ENCODE measurements at regions not wholly inside any gene's neighbourhood (a gene's known extent, or its start where the extent isn't known, plus 50 kb on each side); places are given as distances from the start of the nearest gene placed in this dataset.
A peak's percentile ranks its signal among the peaks of the same experiment; 100 is the strongest.

DNA sequence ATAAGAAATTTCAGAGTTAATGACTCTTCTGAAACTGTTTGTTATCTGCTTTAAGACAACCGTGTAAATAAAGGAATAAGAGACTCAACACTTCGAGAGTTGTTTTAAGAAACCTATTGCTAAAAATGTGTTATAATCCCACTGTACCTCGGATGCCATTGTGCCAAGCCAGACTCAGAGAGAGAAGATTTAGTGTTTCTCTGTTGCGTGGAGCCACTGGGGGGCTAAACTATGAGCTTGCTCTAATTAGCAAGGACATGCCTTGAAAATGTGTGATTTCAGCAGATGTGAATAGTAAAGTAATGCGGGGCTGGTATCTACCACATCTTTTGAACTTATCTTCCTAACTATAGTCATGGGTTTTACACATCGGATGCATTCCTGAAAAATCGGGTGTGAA, 56.2 kb upstream of the TARBP1 start:
- TF ChIP-seq POLR2A (IDR thresholded peaks at IDR 0.05): no peak
- no peak for TF ChIP-seq CTCF (IDR thresholded peaks at IDR 0.05 in 4 of 5, conservative IDR thresholded peaks at IDR 0.05 in 1 of 5)
- Histone ChIP-seq H3K4me3 (no peak overlapping the region), H3K4me1 (peaks cover 98% of the 10 kb centered on the region in 2 donors), H3K27ac (peak overlapping the region; percentile 93 to 100 (median 98)), H3K36me3 (no peaks in the 10 kb centered on the region), H3K27me3 (no peaks in the 10 kb centered on the region), H3K9me3 (no peaks in the 10 kb centered on the region)
- intact Hi-C loops (cut with DNase I; ENCODE audit: low total_unique reads) (loop anchor here (5.0 kb wide), 1 partner anchor 437 kb away; no protein-coding TSS in a partner anchor), in situ Hi-C loops (cut with MboI; ENCODE audit: low sequenced_read_pairs in 4 of 4) (loop anchor here in 2 of 4 donors (10.0 kb wide), 2 partner anchors 60 to 540 kb away; no protein-coding TSS in a partner anchor)
- ATAC-seq (no peak), DNase-seq (no peak)

DNA sequence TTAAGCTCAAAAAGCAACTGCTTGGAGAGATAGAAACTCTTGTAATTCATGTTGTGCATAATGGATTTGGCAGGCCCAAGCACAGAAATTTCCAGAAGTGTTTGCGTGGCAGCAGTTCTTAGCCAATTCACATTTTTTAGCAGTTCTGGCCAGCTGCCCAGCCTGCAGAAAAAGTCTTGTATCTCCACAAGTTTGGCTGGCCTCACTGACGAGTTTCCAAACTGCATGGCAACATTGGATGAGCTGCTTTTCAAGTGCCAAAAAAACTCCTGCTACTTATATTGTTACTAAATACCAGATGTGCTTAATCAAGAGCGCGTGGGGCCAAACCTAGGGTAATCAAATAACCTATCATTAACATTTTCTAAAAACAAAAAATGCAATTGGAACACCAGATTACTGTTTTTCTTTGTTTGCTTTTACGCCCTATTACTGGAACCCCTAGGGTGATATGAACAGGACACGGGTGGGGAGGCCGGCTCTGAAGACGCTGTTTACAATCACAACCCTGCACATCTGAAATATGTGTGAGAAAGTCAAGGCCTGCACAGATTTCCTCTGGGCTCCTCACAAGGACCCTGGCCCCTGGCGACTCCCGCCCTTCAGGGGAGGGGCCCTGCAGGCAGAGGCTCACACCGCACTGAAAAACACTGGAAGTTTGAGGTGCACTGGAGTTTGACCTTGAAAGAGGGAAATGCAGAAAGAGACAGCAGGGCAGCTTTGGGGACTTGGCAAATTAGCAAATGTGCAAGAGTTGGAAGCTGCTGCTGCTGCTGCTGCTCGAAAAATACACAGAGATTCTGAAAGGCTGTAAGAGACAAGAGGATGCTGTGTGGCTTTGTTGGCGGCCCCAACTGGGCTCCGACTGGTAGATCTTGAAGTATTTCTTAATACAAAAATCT, 55.2 kb upstream of the TARBP1 start:
- DNase-seq (peak; percentile 79 to 89), ATAC-seq (no peak)
- Histone ChIP-seq H3K36me3 (no peaks in the 10 kb centered on the region), H3K4me1 (peaks cover 98% of the 10 kb centered on the region in 2 donors), H3K27ac (peak overlapping the region; percentile 93 to 100 (median 98)), H3K4me3 (no peak overlapping the region), H3K9me3 (no peaks in the 10 kb centered on the region), H3K27me3 (no peaks in the 10 kb centered on the region)
- in situ Hi-C loops (cut with MboI; ENCODE audit: low sequenced_read_pairs in 4 of 4) (loop anchor here in 2 of 4 donors (10.0 kb wide), 2 partner anchors 61 to 541 kb away; no protein-coding TSS in a partner anchor), intact Hi-C loops (cut with DNase I; ENCODE audit: low total_unique reads) (loop anchor here (1.0 to 2.0 kb wide), 3 partner anchors 35 to 463 kb away; no protein-coding TSS in a partner anchor)
- TF ChIP-seq POLR2A (IDR thresholded peaks at IDR 0.05) (no peak), CTCF (IDR thresholded peaks at IDR 0.05 in 4 of 5, conservative IDR thresholded peaks at IDR 0.05 in 1 of 5) (no peak)

GRCh38 chr1:234533034-234533891, 54.3 kb upstream of the TARBP1 start:
- intact Hi-C loops (cut with DNase I; ENCODE audit: low total_unique reads): loop anchor here (2.0 kb wide), 2 partner anchors 192 to 464 kb away; no protein-coding TSS in a partner anchor
- Histone ChIP-seq H3K4me3 (peak overlapping the region in 1 of 4 donors; percentile 42), H3K9me3 (no peaks in the 10 kb centered on the region), H3K4me1 (peaks cover 98% of the 10 kb centered on the region in 2 donors), H3K27ac (peak overlapping the region; percentile 93 to 100 (median 98)), H3K36me3 (no peaks in the 10 kb centered on the region), H3K27me3 (no peaks in the 10 kb centered on the region)
- TF ChIP-seq CTCF (IDR thresholded peaks at IDR 0.05 in 4 of 5, conservative IDR thresholded peaks at IDR 0.05 in 1 of 5) (no peak), POLR2A (IDR thresholded peaks at IDR 0.05) (peak in 1 of 2 donors; percentile 11)
- in situ Hi-C loops (cut with MboI; ENCODE audit: low sequenced_read_pairs in 4 of 4): loop anchor here in 2 of 4 donors (10.0 kb wide), 2 partner anchors 62 to 542 kb away; no protein-coding TSS in a partner anchor
- DNase-seq (peak; percentile 90 to 93), ATAC-seq (peak; percentile 64 to 66)

- Histone ChIP-seq H3K36me3 (no peaks in the 10 kb centered on the region), H3K4me3 (peak overlapping the region in 1 of 4 donors; percentile 42), H3K4me1 (peaks cover 95 to 98% of the 10 kb centered on the region in 2 donors), H3K9me3 (no peaks in the 10 kb centered on the region), H3K27ac (peak overlapping the region; percentile 93 to 100 (median 98)), H3K27me3 (no peaks in the 10 kb centered on the region)
- TF ChIP-seq POLR2A (IDR thresholded peaks at IDR 0.05): peak; percentile 32 to 51
- TF ChIP-seq CTCF (IDR thresholded peaks at IDR 0.05 in 4 of 5, conservative IDR thresholded peaks at IDR 0.05 in 1 of 5): no peak
- DNase-seq (peak; percentile 92 to 93), ATAC-seq (peak; percentile 79 to 81)
- intact Hi-C loops (cut with DNase I; ENCODE audit: low total_unique reads) (loop anchor here (1.0 to 2.0 kb wide), 5 partner anchors 80 to 541 kb away; no protein-coding TSS in a partner anchor), in situ Hi-C loops (cut with MboI; ENCODE audit: low sequenced_read_pairs in 4 of 4) (loop anchor here in 2 of 4 donors (10.0 kb wide), 2 partner anchors 62 to 542 kb away; no protein-coding TSS in a partner anchor)
Measured at GRCh38 chr1:234532503-234532922, 53.5 kb upstream of the TARBP1 start.

Data from gastrocnemius medialis (tissue), 4 donors.